ENCODE measurements at regions not wholly inside any gene's neighbourhood (a gene's known extent, or its start where the extent isn't known, plus 50 kb on each side); places are given as distances from the start of the nearest gene placed in this dataset.

GRCh38 chr18:10094154-10094553 lies 180.3 kb downstream of the VAPA start:
- no peaks in the 10 kb centered on the region for H3K4me1 ChIP-seq (ENCODE audit: control insufficient read depth in 1 of 2, insufficient read depth in 2 of 2, low read length in 2 of 2)
- BruUV-seq (replicated peaks): no TSS peak
- H3K27ac ChIP-seq (ENCODE audit: low read depth, low read length): no peak overlapping the region
- H3K9me2 ChIP-seq (ENCODE audit: insufficient read depth): no peaks in the 10 kb centered on the region
- H3K4me3 ChIP-seq (replicated peaks in 1 of 2; ENCODE audit: low read depth in 1 of 2, low read length in 2 of 2): no peak overlapping the region
- H3K4me2 ChIP-seq (ENCODE audit: low read length): no peak overlapping the region
- no peaks in the 10 kb centered on the region for H3K79me2 ChIP-seq (ENCODE audit: insufficient read depth, low read length)
- H3K36me3 ChIP-seq (ENCODE audit: control insufficient read depth in 1 of 2, insufficient read depth in 2 of 2, low read length in 2 of 2): no peaks in the 10 kb centered on the region
- CTCF ChIA-PET: no interaction called here
- no peaks in the 10 kb centered on the region for H4K20me1 ChIP-seq (ENCODE audit: insufficient read depth)
- ATAC-seq (no peak), DNase-seq (ENCODE audit: low read depth, low spot score) (no peak)
- RAD21 ChIA-PET (ENCODE audit: low non-redundant PET in 1 of 2, low total read pairs in 2 of 2, uncharacterized antibody in 2 of 2, unreplicated experiment in 2 of 2): no interaction called here
- no peak overlapping the region for H2AFZ ChIP-seq (ENCODE audit: low read depth, low read length, poor library complexity, severe bottlenecking)
- H3K9ac ChIP-seq (ENCODE audit: low read length): no peak overlapping the region
- H3K27me3 ChIP-seq (ENCODE audit: insufficient read depth, low read length): peaks cover 11% of the 10 kb centered on the region; the same call in 1 of the 2 replicates
- TF ChIP-seq RAD21 (IDR thresholded peaks at IDR 0.05; ENCODE audit: low read depth) (no peak), ZNF274 (IDR thresholded peaks at IDR 0.05; ENCODE audit: low read depth, low read length) (no peak), SIN3A (IDR thresholded peaks at IDR 0.05; ENCODE audit: low read depth) (no peak), SRF (IDR thresholded peaks at IDR 0.05; ENCODE audit: low read depth) (no peak), ATF3 (IDR thresholded peaks at IDR 0.05) (no peak), JUND (IDR thresholded peaks at IDR 0.05) (no peak), EZH2phosphoT487 (IDR thresholded peaks at IDR 0.05; ENCODE audit: borderline replicate concordance) (no peak), FOSL1 (IDR thresholded peaks at IDR 0.05; ENCODE audit: low read depth) (no peak)
- intact Hi-C loops (cut with micrococcal nuclease): no loop called here
- POLR2A ChIA-PET: no interaction called here
- no peaks in the 10 kb centered on the region for H3K9me3 ChIP-seq (ENCODE audit: control insufficient read depth in 1 of 2, insufficient read depth in 1 of 2, low read depth in 1 of 2, low read length in 2 of 2)

- no peak overlapping the region for H3K27ac ChIP-seq (ENCODE audit: low read depth, low read length)
- ChIA-PET RAD21 (ENCODE audit: low non-redundant PET in 1 of 2, low total read pairs in 2 of 2, uncharacterized antibody in 2 of 2, unreplicated experiment in 2 of 2) (no interaction called here), POLR2A (no interaction called here), CTCF (no interaction called here)
- no peak overlapping the region for H3K4me3 ChIP-seq (replicated peaks in 1 of 2; ENCODE audit: low read depth in 1 of 2, low read length in 2 of 2)
- no peaks in the 10 kb centered on the region for H4K20me1 ChIP-seq (ENCODE audit: insufficient read depth)
- ATAC-seq (no peak), DNase-seq (ENCODE audit: low read depth, low spot score) (no peak)
- H3K79me2 ChIP-seq (ENCODE audit: insufficient read depth, low read length): no peaks in the 10 kb centered on the region
- no peaks in the 10 kb centered on the region for H3K36me3 ChIP-seq (ENCODE audit: control insufficient read depth in 1 of 2, insufficient read depth in 2 of 2, low read length in 2 of 2)
- no peak overlapping the region for H3K9ac ChIP-seq (ENCODE audit: low read length)
- peaks cover 14% of the 10 kb centered on the region; the same call in 1 of the 2 replicates for H3K27me3 ChIP-seq (ENCODE audit: insufficient read depth, low read length)
- no TSS peak for BruUV-seq (replicated peaks)
- intact Hi-C loops (cut with micrococcal nuclease): no loop called here
- H3K9me2 ChIP-seq (ENCODE audit: insufficient read depth): no peaks in the 10 kb centered on the region
- H2AFZ ChIP-seq (ENCODE audit: low read depth, low read length, poor library complexity, severe bottlenecking): no peak overlapping the region
- H3K4me2 ChIP-seq (ENCODE audit: low read length): no peak overlapping the region
- H3K4me1 ChIP-seq (ENCODE audit: control insufficient read depth in 1 of 2, insufficient read depth in 2 of 2, low read length in 2 of 2): no peaks in the 10 kb centered on the region
- H3K9me3 ChIP-seq (ENCODE audit: control insufficient read depth in 1 of 2, insufficient read depth in 1 of 2, low read depth in 1 of 2, low read length in 2 of 2): no peaks in the 10 kb centered on the region
- TF ChIP-seq POLR2AphosphoS5 (IDR thresholded peaks at IDR 0.05; ENCODE audit: low read depth, low read length) (no peak), ATF3 (IDR thresholded peaks at IDR 0.05) (no peak), JUND (IDR thresholded peaks at IDR 0.05) (no peak), YY1 (IDR thresholded peaks at IDR 0.05; ENCODE audit: extremely low read depth, insufficient replicate concordance, low read depth, low read length) (no peak), TCF7L2 (IDR thresholded peaks at IDR 0.05; ENCODE audit: borderline replicate concordance, extremely low read depth, insufficient read depth, insufficient read length) (no peak), SP1 (IDR thresholded peaks at IDR 0.05; ENCODE audit: low read depth) (no peak), SRF (IDR thresholded peaks at IDR 0.05; ENCODE audit: low read depth) (no peak), EZH2phosphoT487 (IDR thresholded peaks at IDR 0.05; ENCODE audit: borderline replicate concordance) (no peak), RAD21 (IDR thresholded peaks at IDR 0.05; ENCODE audit: low read depth) (no peak), FOSL1 (IDR thresholded peaks at IDR 0.05; ENCODE audit: low read depth) (no peak), ZNF274 (IDR thresholded peaks at IDR 0.05; ENCODE audit: low read depth, low read length) (no peak), POLR2A (IDR thresholded peaks at IDR 0.05; ENCODE audit: borderline replicate concordance, extremely low read depth, insufficient read depth, insufficient read length) (no peak), CEBPB (IDR thresholded peaks at IDR 0.05; ENCODE audit: low read depth) (no peak), ELF1 (IDR thresholded peaks at IDR 0.05; ENCODE audit: borderline replicate concordance, low read depth) (no peak), SIN3A (IDR thresholded peaks at IDR 0.05; ENCODE audit: low read depth) (no peak)
- TF ChIP-seq, protein P1, sequence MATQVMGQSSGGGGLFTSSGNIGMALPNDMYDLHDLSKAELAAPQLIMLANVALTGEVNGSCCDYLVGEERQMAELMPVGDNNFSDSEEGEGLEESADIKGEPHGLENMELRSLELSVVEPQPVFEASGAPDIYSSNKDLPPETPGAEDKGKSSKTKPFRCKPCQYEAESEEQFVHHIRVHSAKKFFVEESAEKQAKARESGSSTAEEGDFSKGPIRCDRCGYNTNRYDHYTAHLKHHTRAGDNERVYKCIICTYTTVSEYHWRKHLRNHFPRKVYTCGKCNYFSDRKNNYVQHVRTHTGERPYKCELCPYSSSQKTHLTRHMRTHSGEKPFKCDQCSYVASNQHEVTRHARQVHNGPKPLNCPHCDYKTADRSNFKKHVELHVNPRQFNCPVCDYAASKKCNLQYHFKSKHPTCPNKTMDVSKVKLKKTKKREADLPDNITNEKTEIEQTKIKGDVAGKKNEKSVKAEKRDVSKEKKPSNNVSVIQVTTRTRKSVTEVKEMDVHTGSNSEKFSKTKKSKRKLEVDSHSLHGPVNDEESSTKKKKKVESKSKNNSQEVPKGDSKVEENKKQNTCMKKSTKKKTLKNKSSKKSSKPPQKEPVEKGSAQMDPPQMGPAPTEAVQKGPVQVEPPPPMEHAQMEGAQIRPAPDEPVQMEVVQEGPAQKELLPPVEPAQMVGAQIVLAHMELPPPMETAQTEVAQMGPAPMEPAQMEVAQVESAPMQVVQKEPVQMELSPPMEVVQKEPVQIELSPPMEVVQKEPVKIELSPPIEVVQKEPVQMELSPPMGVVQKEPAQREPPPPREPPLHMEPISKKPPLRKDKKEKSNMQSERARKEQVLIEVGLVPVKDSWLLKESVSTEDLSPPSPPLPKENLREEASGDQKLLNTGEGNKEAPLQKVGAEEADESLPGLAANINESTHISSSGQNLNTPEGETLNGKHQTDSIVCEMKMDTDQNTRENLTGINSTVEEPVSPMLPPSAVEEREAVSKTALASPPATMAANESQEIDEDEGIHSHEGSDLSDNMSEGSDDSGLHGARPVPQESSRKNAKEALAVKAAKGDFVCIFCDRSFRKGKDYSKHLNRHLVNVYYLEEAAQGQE (IDR thresholded peaks at IDR 0.05; ENCODE audit: low read depth): no peak
These were observed 180.8 kb downstream of the VAPA start for GRCh38 chr18:10094655-10095054.

Data from HCT116 (cell line).